ENCODE measurements at regions not wholly inside any gene's neighbourhood (a gene's known extent, or its start where the extent isn't known, plus 50 kb on each side); places are given as distances from the start of the nearest gene placed in this dataset.

- no peaks in the 10 kb centered on the region; the same call in 1 of the 2 replicates for H3K9me2 ChIP-seq (replicated peaks; ENCODE audit: insufficient read depth, low read length)
- H3K4me1 ChIP-seq (ENCODE audit: low read length): no peaks in the 10 kb centered on the region
- no peak for DNase-seq
- H2AFZ ChIP-seq (ENCODE audit: low read length): no peak overlapping the region
- no peak overlapping the region for H3K9ac ChIP-seq (ENCODE audit: low read length)
- no peak overlapping the region for H3K4me3 ChIP-seq (ENCODE audit: low read length)
- H3K9me3 ChIP-seq (ENCODE audit: low read length): no peaks in the 10 kb centered on the region
- no peaks in the 10 kb centered on the region for H3K27me3 ChIP-seq (ENCODE audit: low read length)
- no peaks in the 10 kb centered on the region for H4K20me1 ChIP-seq (ENCODE audit: insufficient read depth, low read depth, low read length)
- H3K27ac ChIP-seq (ENCODE audit: low read length): no peak overlapping the region
- no peaks in the 10 kb centered on the region for H3K36me3 ChIP-seq (ENCODE audit: insufficient read depth, low read length)
- H3K79me2 ChIP-seq (ENCODE audit: low read length): no peaks in the 10 kb centered on the region
- no peak overlapping the region for H3K4me2 ChIP-seq (ENCODE audit: low read depth, low read length, poor library complexity, severe bottlenecking)
Measured at GRCh38 chr6:117079951-117080350, 185.4 kb upstream of the VGLL2 start.

- Histone ChIP-seq H3K9me3 (ENCODE audit: low read length) (no peaks in the 10 kb centered on the region), H3K9me2 (replicated peaks; ENCODE audit: insufficient read depth, low read length) (no peaks in the 10 kb centered on the region), H4K20me1 (ENCODE audit: insufficient read depth, low read depth, low read length) (no peaks in the 10 kb centered on the region), H3K27me3 (ENCODE audit: low read length) (no peaks in the 10 kb centered on the region), H3K27ac (ENCODE audit: low read length) (no peak overlapping the region), H2AFZ (ENCODE audit: low read length) (no peak overlapping the region), H3K36me3 (ENCODE audit: insufficient read depth, low read length) (no peaks in the 10 kb centered on the region), H3K4me1 (ENCODE audit: low read length) (no peaks in the 10 kb centered on the region), H3K4me3 (ENCODE audit: low read length) (no peak overlapping the region), H3K9ac (ENCODE audit: low read length) (no peak overlapping the region), H3K4me2 (ENCODE audit: low read depth, low read length, poor library complexity, severe bottlenecking) (no peak overlapping the region), H3K79me2 (ENCODE audit: low read length) (no peaks in the 10 kb centered on the region)
- no peak for DNase-seq
Measured at GRCh38 chr6:117089604-117090003, 175.8 kb upstream of the VGLL2 start.

GRCh38 chr6:117110146-117110545 lies 155.2 kb upstream of the VGLL2 start:
- H3K4me2 ChIP-seq (ENCODE audit: low read depth, low read length, poor library complexity, severe bottlenecking): no peak overlapping the region
- no peak overlapping the region for H3K27ac ChIP-seq (ENCODE audit: low read length)
- no peaks in the 10 kb centered on the region for H3K9me3 ChIP-seq (ENCODE audit: low read length)
- no peaks in the 10 kb centered on the region for H3K27me3 ChIP-seq (ENCODE audit: low read length)
- H3K9ac ChIP-seq (ENCODE audit: low read length): no peak overlapping the region
- H3K9me2 ChIP-seq (replicated peaks; ENCODE audit: insufficient read depth, low read length): no peaks in the 10 kb centered on the region
- no peak for DNase-seq
- H2AFZ ChIP-seq (ENCODE audit: low read length): no peak overlapping the region
- no peaks in the 10 kb centered on the region for H3K4me1 ChIP-seq (ENCODE audit: low read length)
- H3K36me3 ChIP-seq (ENCODE audit: insufficient read depth, low read length): no peaks in the 10 kb centered on the region
- H3K79me2 ChIP-seq (ENCODE audit: low read length): no peaks in the 10 kb centered on the region
- no peaks in the 10 kb centered on the region for H4K20me1 ChIP-seq (ENCODE audit: insufficient read depth, low read depth, low read length)
- no peak overlapping the region for H3K4me3 ChIP-seq (ENCODE audit: low read length)

GRCh38 chr6:117110737-117111136 lies 154.6 kb upstream of the VGLL2 start:
- H3K36me3 ChIP-seq (ENCODE audit: insufficient read depth, low read length): no peaks in the 10 kb centered on the region
- no peak overlapping the region for H3K9ac ChIP-seq (ENCODE audit: low read length)
- no peak overlapping the region for H3K27ac ChIP-seq (ENCODE audit: low read length)
- H4K20me1 ChIP-seq (ENCODE audit: insufficient read depth, low read depth, low read length): no peaks in the 10 kb centered on the region
- no peak for DNase-seq
- no peaks in the 10 kb centered on the region for H3K9me3 ChIP-seq (ENCODE audit: low read length)
- H3K4me2 ChIP-seq (ENCODE audit: low read depth, low read length, poor library complexity, severe bottlenecking): no peak overlapping the region
- no peak overlapping the region for H2AFZ ChIP-seq (ENCODE audit: low read length)
- no peaks in the 10 kb centered on the region for H3K4me1 ChIP-seq (ENCODE audit: low read length)
- no peak overlapping the region for H3K4me3 ChIP-seq (ENCODE audit: low read length)
- H3K27me3 ChIP-seq (ENCODE audit: low read length): no peaks in the 10 kb centered on the region
- H3K9me2 ChIP-seq (replicated peaks; ENCODE audit: insufficient read depth, low read length): no peaks in the 10 kb centered on the region
- H3K79me2 ChIP-seq (ENCODE audit: low read length): no peaks in the 10 kb centered on the region

GRCh38 chr6:117117652-117118051 lies 147.7 kb upstream of the VGLL2 start:
- Histone ChIP-seq H3K36me3 (ENCODE audit: insufficient read depth, low read length) (no peaks in the 10 kb centered on the region), H3K27ac (ENCODE audit: low read length) (no peak overlapping the region), H3K9ac (ENCODE audit: low read length) (no peak overlapping the region), H3K9me2 (replicated peaks; ENCODE audit: insufficient read depth, low read length) (no peaks in the 10 kb centered on the region), H3K79me2 (ENCODE audit: low read length) (no peaks in the 10 kb centered on the region), H3K9me3 (ENCODE audit: low read length) (no peaks in the 10 kb centered on the region), H2AFZ (ENCODE audit: low read length) (no peak overlapping the region), H3K4me3 (ENCODE audit: low read length) (no peak overlapping the region), H4K20me1 (ENCODE audit: insufficient read depth, low read depth, low read length) (no peaks in the 10 kb centered on the region), H3K27me3 (ENCODE audit: low read length) (no peaks in the 10 kb centered on the region), H3K4me1 (ENCODE audit: low read length) (no peaks in the 10 kb centered on the region), H3K4me2 (ENCODE audit: low read depth, low read length, poor library complexity, severe bottlenecking) (no peak overlapping the region)
- no peak for DNase-seq

GRCh38 chr6:117118490-117118889 lies 146.9 kb upstream of the VGLL2 start:
- H3K27me3 ChIP-seq (ENCODE audit: low read length): no peaks in the 10 kb centered on the region
- no peaks in the 10 kb centered on the region for H3K4me1 ChIP-seq (ENCODE audit: low read length)
- H3K4me2 ChIP-seq (ENCODE audit: low read depth, low read length, poor library complexity, severe bottlenecking): no peak overlapping the region
- no peaks in the 10 kb centered on the region for H3K79me2 ChIP-seq (ENCODE audit: low read length)
- no peak overlapping the region for H3K4me3 ChIP-seq (ENCODE audit: low read length)
- no peak for DNase-seq
- no peak overlapping the region for H2AFZ ChIP-seq (ENCODE audit: low read length)
- H4K20me1 ChIP-seq (ENCODE audit: insufficient read depth, low read depth, low read length): no peaks in the 10 kb centered on the region
- H3K36me3 ChIP-seq (ENCODE audit: insufficient read depth, low read length): no peaks in the 10 kb centered on the region
- H3K27ac ChIP-seq (ENCODE audit: low read length): no peak overlapping the region
- no peak overlapping the region for H3K9ac ChIP-seq (ENCODE audit: low read length)
- no peaks in the 10 kb centered on the region for H3K9me2 ChIP-seq (replicated peaks; ENCODE audit: insufficient read depth, low read length)
- H3K9me3 ChIP-seq (ENCODE audit: low read length): no peaks in the 10 kb centered on the region

GRCh38 chr6:117126213-117126612 lies 139.1 kb upstream of the VGLL2 start:
- DNase-seq: no peak
- Histone ChIP-seq H3K36me3 (ENCODE audit: insufficient read depth, low read length) (no peaks in the 10 kb centered on the region), H2AFZ (ENCODE audit: low read length) (no peak overlapping the region)

GRCh38 chr6:117128052-117128451 lies 137.3 kb upstream of the VGLL2 start:
- Histone ChIP-seq H3K27me3 (ENCODE audit: low read length) (no peaks in the 10 kb centered on the region), H3K4me1 (ENCODE audit: low read length) (no peaks in the 10 kb centered on the region), H2AFZ (ENCODE audit: low read length) (no peak overlapping the region), H4K20me1 (ENCODE audit: insufficient read depth, low read depth, low read length) (no peaks in the 10 kb centered on the region), H3K36me3 (ENCODE audit: insufficient read depth, low read length) (no peaks in the 10 kb centered on the region), H3K9me2 (replicated peaks; ENCODE audit: insufficient read depth, low read length) (no peaks in the 10 kb centered on the region), H3K9ac (ENCODE audit: low read length) (no peak overlapping the region), H3K79me2 (ENCODE audit: low read length) (no peaks in the 10 kb centered on the region), H3K4me2 (ENCODE audit: low read depth, low read length, poor library complexity, severe bottlenecking) (no peak overlapping the region), H3K9me3 (ENCODE audit: low read length) (no peaks in the 10 kb centered on the region), H3K27ac (ENCODE audit: low read length) (no peak overlapping the region), H3K4me3 (ENCODE audit: low read length) (no peak overlapping the region)
- DNase-seq: no peak

More at GRCh38 chr6:117126213-117126612, 139.1 kb upstream of the VGLL2 start:
- Histone ChIP-seq H3K9ac (ENCODE audit: low read length) (no peak overlapping the region), H3K9me3 (ENCODE audit: low read length) (no peaks in the 10 kb centered on the region), H3K4me3 (ENCODE audit: low read length) (no peak overlapping the region), H3K27ac (ENCODE audit: low read length) (no peak overlapping the region), H3K4me1 (ENCODE audit: low read length) (no peaks in the 10 kb centered on the region), H3K27me3 (ENCODE audit: low read length) (no peaks in the 10 kb centered on the region), H3K9me2 (replicated peaks; ENCODE audit: insufficient read depth, low read length) (no peaks in the 10 kb centered on the region), H3K4me2 (ENCODE audit: low read depth, low read length, poor library complexity, severe bottlenecking) (no peak overlapping the region), H4K20me1 (ENCODE audit: insufficient read depth, low read depth, low read length) (no peaks in the 10 kb centered on the region), H3K79me2 (ENCODE audit: low read length) (no peaks in the 10 kb centered on the region)

- no peak for DNase-seq
Measured at GRCh38 chr6:117130125-117130524, 135.2 kb upstream of the VGLL2 start.

More at GRCh38 chr6:117130125-117130524, 135.2 kb upstream of the VGLL2 start:
- H3K27me3 ChIP-seq (ENCODE audit: low read length): no peaks in the 10 kb centered on the region
- no peak overlapping the region for H3K9ac ChIP-seq (ENCODE audit: low read length)
- H4K20me1 ChIP-seq (ENCODE audit: insufficient read depth, low read depth, low read length): no peaks in the 10 kb centered on the region
- H3K9me2 ChIP-seq (replicated peaks; ENCODE audit: insufficient read depth, low read length): no peaks in the 10 kb centered on the region
- no peaks in the 10 kb centered on the region for H3K9me3 ChIP-seq (ENCODE audit: low read length)
- H2AFZ ChIP-seq (ENCODE audit: low read length): no peak overlapping the region
- H3K36me3 ChIP-seq (ENCODE audit: insufficient read depth, low read length): no peaks in the 10 kb centered on the region
- H3K27ac ChIP-seq (ENCODE audit: low read length): no peak overlapping the region
- H3K4me3 ChIP-seq (ENCODE audit: low read length): no peak overlapping the region
- no peak overlapping the region for H3K4me2 ChIP-seq (ENCODE audit: low read depth, low read length, poor library complexity, severe bottlenecking)
- H3K79me2 ChIP-seq (ENCODE audit: low read length): no peaks in the 10 kb centered on the region
- H3K4me1 ChIP-seq (ENCODE audit: low read length): no peaks in the 10 kb centered on the region
